Neural crest cell (in vitro differentiated cells): ENCODE measurements at regions not wholly inside any gene's neighbourhood (a gene's known extent, or its start where the extent isn't known, plus 50 kb on each side); places are given as distances from the start of the nearest gene placed in this dataset.

Experiments used
- DNase-seq: peaks from one replicate; pipeline ENCODE4 v3.0.0; 2021; ENCODE audit warnings: low read depth, mixed read lengths, low spot score
- H3K27ac Mint-ChIP-seq: one replicate; pipeline ENCODE4 v1.8.0; 2021; ENCODE audit warnings: mild to moderate bottlenecking, mixed read lengths; ENCODE audit not compliant: unreplicated experiment
- H3K27me3 Mint-ChIP-seq: 2 replicates; pipeline ENCODE4 v1.8.0; 2021; ENCODE audit warnings: low read depth, mild to moderate bottlenecking, mixed read lengths
- H3K36me3 Mint-ChIP-seq: 2 replicates; pipeline ENCODE4 v1.8.0; 2021; ENCODE audit warnings: low read depth, mild to moderate bottlenecking, mixed read lengths
- H3K4me1 Mint-ChIP-seq: 2 replicates; pipeline ENCODE4 v1.8.0; 2021; ENCODE audit warnings: mixed read lengths
- H3K4me3 Mint-ChIP-seq: one replicate; pipeline ENCODE4 v1.8.0; 2021; ENCODE audit warnings: mild to moderate bottlenecking, mixed read lengths
- H3K9me3 Mint-ChIP-seq: 2 replicates; pipeline ENCODE4 v1.8.0; 2021; ENCODE audit warnings: mixed read lengths
- TF ChIP-seq, protein P1 (sequence below): fragments of 200-600 bp; sonication (generic); conservative IDR thresholded peaks from 2 replicates; pipeline ENCODE4 v1.5.0; 2021; ENCODE audit warnings: antibody characterized with exemption, mild to moderate bottlenecking

DNA sequence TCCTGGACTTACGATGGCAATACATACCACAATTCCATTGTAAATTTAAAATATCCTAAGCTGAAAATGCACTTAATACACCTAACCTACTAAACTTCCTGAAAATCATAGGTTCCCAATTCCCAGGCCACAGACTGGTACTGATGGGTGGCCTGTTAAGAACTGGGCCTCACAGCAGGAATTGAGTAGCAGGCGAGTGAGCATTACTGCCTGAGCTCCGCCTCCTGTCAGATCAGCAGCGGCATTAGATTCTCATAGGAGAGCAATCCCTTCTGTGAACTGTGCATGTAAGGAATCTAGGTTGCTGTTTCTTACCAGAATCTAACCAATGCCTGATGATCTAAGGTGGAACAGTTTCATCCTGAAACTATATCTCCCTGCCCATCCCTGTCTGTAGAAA is 1670.2 kb upstream of the PCDH20 start:
- Mint-ChIP-seq H3K9me3 (peaks cover 8% of the 10 kb centered on the region), H3K27me3 (no peaks in the 10 kb centered on the region), H3K4me1 (no peaks in the 10 kb centered on the region), H3K4me3 (no peak overlapping the region), H3K36me3 (peaks cover 2% of the 10 kb centered on the region), H3K27ac (no peak overlapping the region)
- TF ChIP-seq, protein P1, sequence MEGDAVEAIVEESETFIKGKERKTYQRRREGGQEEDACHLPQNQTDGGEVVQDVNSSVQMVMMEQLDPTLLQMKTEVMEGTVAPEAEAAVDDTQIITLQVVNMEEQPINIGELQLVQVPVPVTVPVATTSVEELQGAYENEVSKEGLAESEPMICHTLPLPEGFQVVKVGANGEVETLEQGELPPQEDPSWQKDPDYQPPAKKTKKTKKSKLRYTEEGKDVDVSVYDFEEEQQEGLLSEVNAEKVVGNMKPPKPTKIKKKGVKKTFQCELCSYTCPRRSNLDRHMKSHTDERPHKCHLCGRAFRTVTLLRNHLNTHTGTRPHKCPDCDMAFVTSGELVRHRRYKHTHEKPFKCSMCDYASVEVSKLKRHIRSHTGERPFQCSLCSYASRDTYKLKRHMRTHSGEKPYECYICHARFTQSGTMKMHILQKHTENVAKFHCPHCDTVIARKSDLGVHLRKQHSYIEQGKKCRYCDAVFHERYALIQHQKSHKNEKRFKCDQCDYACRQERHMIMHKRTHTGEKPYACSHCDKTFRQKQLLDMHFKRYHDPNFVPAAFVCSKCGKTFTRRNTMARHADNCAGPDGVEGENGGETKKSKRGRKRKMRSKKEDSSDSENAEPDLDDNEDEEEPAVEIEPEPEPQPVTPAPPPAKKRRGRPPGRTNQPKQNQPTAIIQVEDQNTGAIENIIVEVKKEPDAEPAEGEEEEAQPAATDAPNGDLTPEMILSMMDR, result no peak
- no peak for DNase-seq

GRCh38 chr13:63081400-63082014 is 1665.9 kb upstream of the PCDH20 start:
- peaks cover 2% of the 10 kb centered on the region for H3K36me3 Mint-ChIP-seq
- no peaks in the 10 kb centered on the region for H3K27me3 Mint-ChIP-seq
- H3K4me3 Mint-ChIP-seq, result no peak overlapping the region
- no peak for DNase-seq
- H3K27ac Mint-ChIP-seq, result no peak overlapping the region
- no peaks in the 10 kb centered on the region for H3K4me1 Mint-ChIP-seq
- H3K9me3 Mint-ChIP-seq, result peaks cover 19% of the 10 kb centered on the region
- TF ChIP-seq, protein P1, result no peak

GRCh38 chr13:63075126-63075525 is 1659.5 kb upstream of the PCDH20 start:
- TF ChIP-seq, protein P1, result no peak
- no peak for DNase-seq
- H3K4me1 Mint-ChIP-seq, result no peaks in the 10 kb centered on the region
- H3K9me3 Mint-ChIP-seq, result peaks cover 13% of the 10 kb centered on the region
- H3K27ac Mint-ChIP-seq, result no peak overlapping the region
- no peaks in the 10 kb centered on the region for H3K27me3 Mint-ChIP-seq
- peaks cover 4% of the 10 kb centered on the region for H3K36me3 Mint-ChIP-seq
- no peak overlapping the region for H3K4me3 Mint-ChIP-seq

GRCh38 chr13:63050287-63050686 is 1634.6 kb upstream of the PCDH20 start:
- DNase-seq, result no peak
- TF ChIP-seq, protein P1, result no peak
- Mint-ChIP-seq H3K27ac (no peak overlapping the region), H3K4me3 (no peak overlapping the region), H3K4me1 (peaks cover 4% of the 10 kb centered on the region), H3K36me3 (no peaks in the 10 kb centered on the region), H3K27me3 (no peaks in the 10 kb centered on the region), H3K9me3 (peaks cover 9% of the 10 kb centered on the region)

- H3K4me1 Mint-ChIP-seq, result peaks cover 8% of the 10 kb centered on the region
- no peaks in the 10 kb centered on the region for H3K36me3 Mint-ChIP-seq
- TF ChIP-seq, protein P1, result peak; percentile 42
- H3K27me3 Mint-ChIP-seq, result no peaks in the 10 kb centered on the region
- no peak overlapping the region for H3K4me3 Mint-ChIP-seq
- H3K9me3 Mint-ChIP-seq, result peaks cover 9% of the 10 kb centered on the region
- H3K27ac Mint-ChIP-seq, result no peak overlapping the region
- DNase-seq, result no peak
Observed at GRCh38 chr13:63048653-63049052, 1633.0 kb upstream of the PCDH20 start.
